ENCODE measurements at regions not wholly inside any gene's neighbourhood (a gene's known extent, or its start where the extent isn't known, plus 50 kb on each side); places are given as distances from the start of the nearest gene placed in this dataset.

GRCh38 chr11:123328281-123328867, 101.7 kb upstream of the GRAMD1B start:
- TF ChIP-seq EZH2phosphoT487 (IDR thresholded peaks at IDR 0.05; ENCODE audit: borderline replicate concordance), result no peak
- no peak for TF ChIP-seq CTCF (conservative IDR thresholded peaks at IDR 0.05; ENCODE audit: low read length)
- Histone ChIP-seq H3K4me2 (ENCODE audit: low read depth, low read length, poor library complexity, severe bottlenecking) (no peak overlapping the region), H3K27me3 (ENCODE audit: insufficient read depth, low read length, poor library complexity, severe bottlenecking) (no peaks in the 10 kb centered on the region), H3K9me3 (ENCODE audit: insufficient read depth, low read depth, low read length) (no peaks in the 10 kb centered on the region), H3K36me3 (ENCODE audit: insufficient read depth, low read length) (no peaks in the 10 kb centered on the region), H3F3A (ENCODE audit: low read depth) (no peaks in the 10 kb centered on the region), H4K20me1 (ENCODE audit: insufficient read depth, low read length, poor library complexity, severe bottlenecking) (no peaks in the 10 kb centered on the region), H3K9me2 (replicated peaks; ENCODE audit: low read depth, low read length) (no peaks in the 10 kb centered on the region), H3K9ac (ENCODE audit: low read depth, low read length, poor library complexity, severe bottlenecking) (no peak overlapping the region), H3K4me1 (ENCODE audit: insufficient read depth, low read length, poor library complexity, severe bottlenecking) (no peaks in the 10 kb centered on the region), H2AFZ (ENCODE audit: low read length) (no peak overlapping the region), H3K4me3 (ENCODE audit: low read length, poor library complexity, severe bottlenecking) (no peak overlapping the region), H3K79me2 (ENCODE audit: insufficient read depth, low read length) (no peaks in the 10 kb centered on the region)

GRCh38 chr11:123325533-123325932, 104.5 kb upstream of the GRAMD1B start:
- H4K20me1 ChIP-seq (ENCODE audit: insufficient read depth, low read length, poor library complexity, severe bottlenecking), result no peaks in the 10 kb centered on the region
- no peaks in the 10 kb centered on the region for H3K9me2 ChIP-seq (replicated peaks; ENCODE audit: low read depth, low read length)
- H2AFZ ChIP-seq (ENCODE audit: low read length), result no peak overlapping the region
- no peak overlapping the region for H3K4me3 ChIP-seq (ENCODE audit: low read length, poor library complexity, severe bottlenecking)
- H3K79me2 ChIP-seq (ENCODE audit: insufficient read depth, low read length), result no peaks in the 10 kb centered on the region
- H3F3A ChIP-seq (ENCODE audit: low read depth), result no peaks in the 10 kb centered on the region
- TF ChIP-seq EZH2phosphoT487 (IDR thresholded peaks at IDR 0.05; ENCODE audit: borderline replicate concordance), result no peak
- TF ChIP-seq CTCF (conservative IDR thresholded peaks at IDR 0.05; ENCODE audit: low read length), result no peak
- no peaks in the 10 kb centered on the region for H3K4me1 ChIP-seq (ENCODE audit: insufficient read depth, low read length, poor library complexity, severe bottlenecking)
- H3K9ac ChIP-seq (ENCODE audit: low read depth, low read length, poor library complexity, severe bottlenecking), result no peak overlapping the region
- H3K27me3 ChIP-seq (ENCODE audit: insufficient read depth, low read length, poor library complexity, severe bottlenecking), result no peaks in the 10 kb centered on the region
- H3K36me3 ChIP-seq (ENCODE audit: insufficient read depth, low read length), result no peaks in the 10 kb centered on the region
- H3K4me2 ChIP-seq (ENCODE audit: low read depth, low read length, poor library complexity, severe bottlenecking), result no peak overlapping the region
- H3K9me3 ChIP-seq (ENCODE audit: insufficient read depth, low read depth, low read length), result no peaks in the 10 kb centered on the region

GRCh38 chr11:123323568-123323967, 106.5 kb upstream of the GRAMD1B start:
- Histone ChIP-seq H3F3A (ENCODE audit: low read depth) (no peaks in the 10 kb centered on the region), H3K4me3 (ENCODE audit: low read length, poor library complexity, severe bottlenecking) (no peak overlapping the region), H4K20me1 (ENCODE audit: insufficient read depth, low read length, poor library complexity, severe bottlenecking) (no peaks in the 10 kb centered on the region), H2AFZ (ENCODE audit: low read length) (no peak overlapping the region), H3K9me2 (replicated peaks; ENCODE audit: low read depth, low read length) (no peaks in the 10 kb centered on the region), H3K79me2 (ENCODE audit: insufficient read depth, low read length) (no peaks in the 10 kb centered on the region), H3K27me3 (ENCODE audit: insufficient read depth, low read length, poor library complexity, severe bottlenecking) (no peaks in the 10 kb centered on the region), H3K4me1 (ENCODE audit: insufficient read depth, low read length, poor library complexity, severe bottlenecking) (no peaks in the 10 kb centered on the region), H3K9ac (ENCODE audit: low read depth, low read length, poor library complexity, severe bottlenecking) (no peak overlapping the region), H3K9me3 (ENCODE audit: insufficient read depth, low read depth, low read length) (no peaks in the 10 kb centered on the region), H3K36me3 (ENCODE audit: insufficient read depth, low read length) (no peaks in the 10 kb centered on the region), H3K4me2 (ENCODE audit: low read depth, low read length, poor library complexity, severe bottlenecking) (no peak overlapping the region)
- TF ChIP-seq CTCF (conservative IDR thresholded peaks at IDR 0.05; ENCODE audit: low read length) (no peak), EZH2phosphoT487 (IDR thresholded peaks at IDR 0.05; ENCODE audit: borderline replicate concordance) (no peak)

Data from Loucy (cell line).